GM21737 (cell line): ENCODE measurements at regions not wholly inside any gene's neighbourhood (a gene's known extent, or its start where the extent isn't known, plus 50 kb on each side); places are given as distances from the start of the nearest gene placed in this dataset.

Experiments used
- ATAC-seq: cut with Tn5 transposase; IDR thresholded peaks from one replicate; pipeline ENCODE4 v1.9.1; 2021; ENCODE audit warnings: mild to moderate bottlenecking, moderate library complexity; ENCODE audit not compliant: unreplicated experiment

- no peak for ATAC-seq
Measured at GRCh38 chr13:22698467-22698866, 482.3 kb upstream of the SGCG start.

DNA sequence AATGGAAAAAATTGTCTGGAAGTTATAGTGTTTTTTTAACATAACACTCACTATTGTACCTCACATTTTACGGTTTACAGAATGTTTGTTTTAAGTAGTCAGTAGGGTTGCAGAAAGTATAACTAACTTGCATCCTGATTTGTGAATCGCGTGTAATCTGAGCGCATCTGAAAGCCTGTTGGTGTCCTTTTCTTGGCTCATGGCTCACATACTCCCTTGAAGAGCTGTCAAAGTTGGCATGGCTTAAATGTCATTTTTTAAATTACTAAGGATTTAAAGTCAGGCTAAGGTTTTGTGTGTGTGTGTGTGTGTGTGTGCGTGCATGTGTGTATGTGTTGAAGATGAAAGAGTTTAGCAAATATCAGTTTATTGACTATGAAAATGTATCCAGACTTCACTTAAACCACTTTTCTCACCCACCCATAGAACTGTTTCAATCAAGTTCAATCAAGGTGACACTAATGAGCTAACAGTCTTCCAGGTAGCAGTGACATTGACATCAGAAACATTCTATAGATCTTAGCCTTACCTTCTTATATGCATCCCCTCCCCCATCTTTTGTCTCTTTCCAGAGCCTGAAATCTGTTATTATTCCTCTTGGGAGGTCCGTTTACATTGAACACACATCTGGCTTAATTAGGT lies 480.4 kb upstream of the SGCG start:
- no peak for ATAC-seq

GRCh38 chr13:22703601-22704209 lies 477.1 kb upstream of the SGCG start:
- ATAC-seq = no peak

DNA sequence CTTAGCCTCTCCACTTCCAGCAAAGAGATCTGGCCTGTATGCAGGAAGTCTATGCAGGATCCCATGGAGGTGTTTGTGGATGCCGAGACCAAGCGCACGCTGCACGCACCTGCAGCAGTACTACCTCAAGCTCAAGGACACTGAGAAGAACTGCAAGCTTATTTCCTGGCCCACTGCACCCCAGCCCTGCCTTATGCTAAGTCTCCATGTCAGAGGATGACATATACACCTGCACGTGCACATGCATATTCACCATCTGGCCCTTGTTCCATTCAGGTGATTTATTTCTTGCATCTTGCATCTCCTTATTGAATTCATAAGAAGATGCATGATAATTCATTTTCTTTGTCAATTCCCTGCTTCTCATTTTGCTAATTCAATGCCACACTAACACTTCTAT lies 472.8 kb upstream of the SGCG start:
- no peak for ATAC-seq

DNA sequence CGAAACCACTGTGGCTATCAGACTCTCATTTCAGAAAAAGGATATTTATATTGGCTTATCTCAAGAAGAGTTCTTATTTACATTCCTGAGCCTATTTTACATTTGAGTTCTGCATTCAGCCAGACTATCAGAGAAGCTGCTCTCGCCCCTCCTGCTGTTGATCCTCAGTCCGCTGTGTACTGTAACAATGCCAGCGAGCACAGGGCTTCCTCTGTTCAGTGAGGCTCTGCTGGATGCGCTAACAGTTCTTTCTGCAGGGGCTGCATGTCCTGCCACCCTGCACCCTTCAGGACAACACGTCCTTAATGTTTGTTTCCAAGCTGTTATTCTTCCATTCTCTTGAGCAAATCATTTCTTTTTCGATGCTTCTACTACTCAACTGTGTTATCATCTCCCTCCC lies 463.7 kb upstream of the SGCG start:
- no peak for ATAC-seq

- ATAC-seq = no peak
Measured at GRCh38 chr13:22726726-22727125, 454.1 kb upstream of the SGCG start.

DNA sequence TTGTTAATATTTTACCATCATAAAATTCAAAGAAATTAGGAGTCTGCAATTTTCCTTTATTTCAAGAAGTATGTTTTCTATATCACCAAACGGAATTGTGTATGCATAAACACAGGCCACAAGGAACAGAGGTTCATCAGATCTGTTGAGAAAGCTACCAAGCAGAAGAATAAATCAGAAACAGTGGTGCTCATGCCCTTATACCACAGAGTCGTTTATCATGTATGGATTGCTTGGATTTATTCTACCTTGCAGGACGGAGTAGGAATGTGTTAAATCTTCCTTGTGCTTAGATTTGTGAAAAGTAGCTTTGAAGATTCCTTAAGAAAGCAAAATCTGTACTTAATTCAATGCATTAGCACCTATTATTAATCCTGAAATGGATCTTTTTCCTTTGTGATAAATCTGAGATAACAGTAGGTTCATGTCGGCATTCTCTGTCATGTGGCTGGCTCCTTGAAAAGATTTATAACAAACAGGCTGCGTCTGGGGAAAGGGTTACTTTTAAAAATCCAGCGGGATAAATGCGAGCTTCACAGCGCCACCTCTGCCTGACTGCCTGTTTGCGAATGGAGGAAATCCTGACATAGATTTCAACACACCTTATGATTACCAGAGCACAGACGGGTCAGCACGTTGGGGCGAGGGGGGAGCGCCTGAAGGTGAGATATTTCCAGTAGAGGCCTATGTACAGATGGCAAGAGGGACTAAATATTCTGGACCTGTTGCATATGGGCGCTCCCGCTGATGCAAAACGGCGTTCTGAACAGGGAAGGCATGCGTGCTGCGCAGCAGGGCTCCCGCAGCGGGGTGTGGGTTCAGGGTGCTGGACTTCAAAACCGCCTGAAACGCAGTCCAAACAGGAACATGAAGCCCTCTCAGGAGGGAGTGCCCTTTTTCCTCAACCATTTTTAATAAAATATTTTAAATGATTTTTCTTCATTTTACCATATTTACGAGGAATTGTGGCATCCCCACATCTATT lies 445.5 kb upstream of the SGCG start:
- no peak for ATAC-seq

GRCh38 chr13:22736084-22736767 lies 444.6 kb upstream of the SGCG start:
- no peak for ATAC-seq

DNA sequence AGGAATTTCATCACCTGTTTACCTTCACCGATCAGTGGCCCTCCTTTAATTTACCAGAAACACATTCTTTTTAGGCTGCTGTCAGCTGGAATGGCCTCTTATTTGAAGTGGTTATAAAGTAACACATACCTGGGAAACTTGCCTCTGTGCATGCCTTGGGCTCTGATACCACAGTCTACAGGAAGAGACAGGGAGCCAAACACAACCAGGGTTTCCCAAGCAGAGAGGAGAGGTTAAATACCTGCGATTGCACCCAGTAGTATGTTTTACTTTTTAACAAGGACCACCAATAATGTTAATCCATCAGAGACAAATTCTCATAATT lies 444.0 kb upstream of the SGCG start:
- ATAC-seq = no peak

DNA sequence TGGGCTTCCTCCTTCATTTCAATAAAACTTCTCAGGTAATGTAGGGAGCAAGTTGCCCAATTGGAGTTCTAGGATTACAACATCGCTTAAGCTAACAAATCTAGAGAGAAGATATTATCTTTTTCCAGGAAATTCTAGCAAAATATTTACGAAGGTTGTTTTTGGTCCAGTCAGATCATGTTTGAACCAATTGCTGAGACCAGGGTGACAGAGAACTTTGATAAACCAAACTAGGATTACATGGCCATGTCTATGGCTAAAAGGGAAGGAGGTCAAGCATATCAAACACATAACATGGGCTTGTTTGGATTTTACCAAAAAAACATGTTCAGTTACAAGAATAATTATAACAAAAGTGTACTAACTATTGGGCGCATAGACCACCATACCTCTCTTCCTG lies 442.4 kb upstream of the SGCG start:
- ATAC-seq = no peak

GRCh38 chr13:22740264-22740663 lies 440.5 kb upstream of the SGCG start:
- ATAC-seq = no peak

DNA sequence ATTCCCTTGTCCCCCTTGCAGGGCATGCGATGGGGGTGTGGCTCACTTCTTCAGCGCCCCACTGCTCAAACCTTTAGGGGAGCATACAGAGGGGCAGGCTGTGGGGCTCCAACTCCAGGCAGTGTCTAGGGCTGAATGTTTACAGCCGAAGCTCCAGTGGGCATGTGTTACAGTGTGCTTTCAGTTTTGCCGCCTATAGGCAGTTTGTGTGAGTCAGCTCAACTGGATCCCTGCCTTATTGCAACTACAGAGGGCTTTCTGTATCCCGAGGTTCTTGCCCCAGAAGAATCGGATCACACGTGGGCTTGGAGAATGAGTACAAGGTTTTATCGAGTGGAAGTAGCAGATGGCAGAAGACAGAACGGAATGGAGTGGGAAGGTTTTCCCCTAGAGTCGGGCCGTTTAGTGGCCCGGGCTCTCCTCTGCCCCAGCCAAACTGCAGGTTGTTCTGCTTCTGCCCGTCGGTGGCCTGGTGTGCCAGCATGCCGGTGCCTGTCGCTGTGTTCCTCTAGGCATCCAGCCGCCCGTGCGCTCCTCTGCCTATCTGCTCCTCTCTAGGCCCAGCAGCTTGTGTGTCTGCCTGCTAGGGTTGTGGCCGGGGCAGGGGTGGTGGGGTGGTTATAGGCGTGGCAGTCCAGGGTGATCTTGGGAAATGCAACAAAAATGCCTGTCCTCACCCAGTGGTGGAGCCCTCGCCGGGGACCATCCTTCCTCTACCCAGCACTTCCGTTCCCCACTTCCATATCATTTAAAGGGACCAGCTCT lies 435.9 kb upstream of the SGCG start:
- no peak for ATAC-seq

GRCh38 chr13:22748866-22749577 lies 431.8 kb upstream of the SGCG start:
- ATAC-seq = no peak

DNA sequence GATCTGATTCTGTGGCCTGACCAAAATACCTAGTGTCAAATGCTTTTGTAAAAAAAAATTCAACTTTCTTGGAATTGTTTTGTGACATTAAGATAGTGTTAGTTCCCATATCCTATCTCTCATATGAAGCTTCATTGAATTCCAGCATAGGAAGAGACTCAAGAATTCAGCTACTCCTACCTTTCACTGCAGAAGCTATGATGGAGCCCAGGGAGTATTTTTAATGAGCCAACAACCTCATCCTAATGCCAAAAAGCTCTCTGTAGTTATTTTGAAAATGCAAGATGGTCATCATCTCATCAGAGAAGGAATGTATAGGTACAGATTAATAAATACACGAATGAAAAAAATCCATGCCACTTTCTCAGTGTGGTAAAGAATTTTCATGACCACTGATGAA lies 431.2 kb upstream of the SGCG start:
- ATAC-seq = no peak

DNA sequence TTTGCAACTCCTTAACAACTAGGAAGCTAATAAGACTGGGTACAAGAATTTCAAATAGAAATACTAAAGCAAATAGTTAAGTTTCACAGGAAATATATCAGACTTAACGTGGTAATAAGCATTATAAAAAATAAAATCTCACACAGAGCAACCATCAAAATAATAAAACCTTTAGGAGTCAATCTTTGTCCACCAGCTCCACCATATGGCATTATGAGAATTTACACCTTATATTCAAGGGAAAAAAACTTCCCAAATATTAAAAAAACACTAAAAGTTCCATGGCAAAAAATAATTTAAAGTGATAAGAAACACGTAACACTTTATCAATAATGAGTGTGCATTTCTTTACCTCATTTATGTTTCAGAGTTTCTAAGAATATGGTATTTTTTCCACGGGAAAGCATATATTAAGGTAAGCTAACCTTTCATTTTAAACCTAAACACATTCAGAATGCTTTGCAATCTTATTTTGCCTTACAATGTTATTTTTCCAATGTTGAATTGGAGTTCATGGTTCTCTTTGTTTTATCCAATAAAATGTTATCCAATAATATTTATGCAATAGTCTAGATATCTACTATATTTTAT lies 423.2 kb upstream of the SGCG start:
- no peak for ATAC-seq

DNA sequence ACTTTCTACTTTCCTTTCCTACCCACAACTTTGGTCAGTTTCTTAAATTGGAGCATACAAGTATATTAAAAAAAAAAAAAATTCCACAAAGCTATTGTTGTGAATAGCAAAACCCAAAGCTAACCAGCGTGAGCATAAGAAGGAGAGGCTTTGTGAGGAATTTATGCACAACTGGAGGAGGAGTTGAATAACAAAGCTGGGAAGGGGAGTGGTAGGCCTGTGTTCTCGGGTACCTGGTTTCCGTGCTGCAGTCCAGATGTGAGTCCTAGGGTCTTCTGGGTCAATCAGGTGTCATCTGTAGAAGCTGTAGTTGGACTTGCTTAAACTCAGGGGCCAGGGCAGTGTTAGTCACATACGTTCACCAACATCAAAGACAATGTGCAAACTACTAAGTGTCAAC lies 422.5 kb upstream of the SGCG start:
- no peak for ATAC-seq

DNA sequence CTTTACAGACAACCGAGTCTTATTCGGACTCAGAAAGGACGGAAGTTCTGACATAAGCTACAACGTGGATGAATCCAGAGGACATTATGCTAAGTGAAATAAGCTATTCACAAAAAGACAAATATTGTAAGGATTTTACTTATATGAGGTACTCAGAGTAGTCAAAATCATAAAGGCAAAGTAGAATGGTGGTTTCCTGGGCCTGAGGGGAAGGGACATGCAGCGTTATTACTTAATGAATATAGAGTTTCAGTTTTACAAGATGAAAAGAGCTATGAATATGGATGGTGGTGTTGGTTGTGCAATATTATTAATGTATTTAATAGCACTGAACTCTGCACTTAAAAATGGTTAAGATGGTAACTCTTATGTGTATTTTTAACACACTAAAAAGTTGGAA lies 419.1 kb upstream of the SGCG start:
- ATAC-seq = no peak

DNA sequence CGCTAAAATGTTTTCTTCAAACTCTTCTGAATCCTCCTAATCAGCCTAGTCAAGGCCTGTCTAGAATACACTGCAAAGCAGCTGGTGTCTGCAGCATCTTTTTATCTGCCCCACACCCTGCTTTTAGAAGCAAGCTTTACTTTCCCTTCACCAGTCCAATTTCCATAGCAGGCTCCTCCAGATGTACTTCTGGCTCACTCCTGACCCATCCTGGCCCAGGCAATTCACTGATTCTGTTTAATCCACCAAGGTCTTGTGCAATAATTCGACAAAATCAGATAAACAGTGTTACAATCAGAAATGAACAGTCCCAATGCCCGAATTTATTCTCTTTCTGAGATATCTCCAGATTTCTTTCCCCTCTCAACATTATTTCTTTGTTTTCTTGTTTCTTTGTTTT lies 415.2 kb upstream of the SGCG start:
- no peak for ATAC-seq

GRCh38 chr13:22770891-22771290 lies 409.9 kb upstream of the SGCG start:
- ATAC-seq = no peak

GRCh38 chr13:22773465-22773864 lies 407.3 kb upstream of the SGCG start:
- no peak for ATAC-seq
